KMS-11 (cell line): ENCODE measurements at regions not wholly inside any gene's neighbourhood (a gene's known extent, or its start where the extent isn't known, plus 50 kb on each side); places are given as distances from the start of the nearest gene placed in this dataset.

Experiments used
- H2AFZ ChIP-seq: fragments of 200-600 bp; sonication (generic); 2 replicates; pipeline ENCODE4 v1.6.1; 2016; ENCODE audit warnings: antibody characterized with exemption, mixed run types, low read depth
- H3K27ac ChIP-seq: fragments of 200-600 bp; sonication (generic); 2 replicates; pipeline ENCODE4 v1.6.1; 2016; ENCODE audit warnings: mild to moderate bottlenecking, mixed run types
- H3K27me3 ChIP-seq: fragments of 200-600 bp; sonication (generic); 2 replicates; pipeline ENCODE4 v1.6.1; 2017; ENCODE audit warnings: mild to moderate bottlenecking, low read depth, mixed run types, moderate library complexity; ENCODE audit not compliant: insufficient read depth
- H3K36me3 ChIP-seq: fragments of 200-600 bp; sonication (generic); 2 replicates; pipeline ENCODE4 v1.6.1; 2017; ENCODE audit warnings: mild to moderate bottlenecking, mixed run types; ENCODE audit not compliant: insufficient read depth
- H3K4me1 ChIP-seq: fragments of 200-600 bp; sonication (generic); 2 replicates; pipeline ENCODE4 v1.6.1; 2016; ENCODE audit warnings: mild to moderate bottlenecking, low read depth, mixed run types; ENCODE audit not compliant: poor library complexity, severe bottlenecking
- H3K4me2 ChIP-seq: fragments of 200-600 bp; sonication (generic); 2 replicates; pipeline ENCODE4 v1.7.0; 2016; ENCODE audit warnings: mild to moderate bottlenecking, mixed run types
- H3K4me3 ChIP-seq: fragments of 200-600 bp; sonication (generic); IDR thresholded peaks from 2 replicates; pipeline ENCODE4 v1.6.1; 2017; ENCODE audit warnings: low read depth, low read length, mixed read lengths; ENCODE audit not compliant: insufficient read depth
- H3K79me2 ChIP-seq: fragments of 200-600 bp; sonication (generic); 2 replicates; pipeline ENCODE4 v1.6.1; 2016; ENCODE audit warnings: low read depth, mixed run types; ENCODE audit not compliant: insufficient read depth
- H3K9ac ChIP-seq: fragments of 200-600 bp; sonication (generic); 2 replicates; pipeline ENCODE4 v1.6.1; 2016; ENCODE audit warnings: mild to moderate bottlenecking, mixed run types
- H4K20me1 ChIP-seq: fragments of 200-600 bp; sonication (generic); 2 replicates; pipeline ENCODE4 v1.6.1; 2016; ENCODE audit warnings: mild to moderate bottlenecking, mixed run types; ENCODE audit not compliant: insufficient read depth
- CTCF ChIP-seq: fragments of 200-600 bp; sonication (generic); conservative IDR thresholded peaks from 2 replicates; pipeline ENCODE4 v1.6.1; 2017; ENCODE audit warnings: low read depth, mild to moderate bottlenecking, antibody characterized with exemption, low read length, moderate library complexity, mixed read lengths

- no peaks in the 10 kb centered on the region for H3K79me2 ChIP-seq
- no peaks in the 10 kb centered on the region for H4K20me1 ChIP-seq
- no peaks in the 10 kb centered on the region for H3K36me3 ChIP-seq
- H3K27me3 ChIP-seq, result no peaks in the 10 kb centered on the region
- H3K4me1 ChIP-seq, result no peaks in the 10 kb centered on the region
- H3K4me2 ChIP-seq, result no peak overlapping the region
- no peak overlapping the region for H3K4me3 ChIP-seq
- H3K9ac ChIP-seq, result no peak overlapping the region
- TF ChIP-seq CTCF, result no peak
- H2AFZ ChIP-seq, result no peak overlapping the region
- H3K27ac ChIP-seq, result no peak overlapping the region
These were observed 407.7 kb upstream of the EEF2KMT start for GRCh38 chr16:5505091-5505887.

GRCh38 chr16:5504064-5504781 lies 406.6 kb upstream of the EEF2KMT start:
- no peaks in the 10 kb centered on the region for H3K36me3 ChIP-seq
- no peak overlapping the region for H2AFZ ChIP-seq
- H3K79me2 ChIP-seq, result no peaks in the 10 kb centered on the region
- H3K9ac ChIP-seq, result no peak overlapping the region
- no peaks in the 10 kb centered on the region for H4K20me1 ChIP-seq
- H3K4me2 ChIP-seq, result no peak overlapping the region
- TF ChIP-seq CTCF, result no peak
- H3K4me1 ChIP-seq, result no peaks in the 10 kb centered on the region
- no peak overlapping the region for H3K27ac ChIP-seq
- no peak overlapping the region for H3K4me3 ChIP-seq
- H3K27me3 ChIP-seq, result no peaks in the 10 kb centered on the region

GRCh38 chr16:5502944-5503343 lies 405.3 kb upstream of the EEF2KMT start:
- Histone ChIP-seq H3K9ac (no peak overlapping the region), H3K4me2 (no peak overlapping the region), H4K20me1 (no peaks in the 10 kb centered on the region), H3K27ac (no peak overlapping the region), H3K4me3 (no peak overlapping the region), H3K79me2 (no peaks in the 10 kb centered on the region), H3K36me3 (no peaks in the 10 kb centered on the region), H2AFZ (no peak overlapping the region), H3K27me3 (no peaks in the 10 kb centered on the region), H3K4me1 (no peaks in the 10 kb centered on the region)
- no peak for TF ChIP-seq CTCF

- peak; percentile 53 for TF ChIP-seq CTCF
- Histone ChIP-seq H3K4me1 (no peaks in the 10 kb centered on the region), H4K20me1 (no peaks in the 10 kb centered on the region), H3K4me2 (no peak overlapping the region), H3K36me3 (no peaks in the 10 kb centered on the region), H3K27ac (no peak overlapping the region), H3K9ac (no peak overlapping the region), H2AFZ (no peak overlapping the region), H3K79me2 (no peaks in the 10 kb centered on the region), H3K27me3 (no peaks in the 10 kb centered on the region), H3K4me3 (no peak overlapping the region)
These were observed 404.9 kb upstream of the EEF2KMT start for GRCh38 chr16:5502467-5502869.
